SK-N-MC (cell line): ENCODE measurements at regions not wholly inside any gene's neighbourhood (a gene's known extent, or its start where the extent isn't known, plus 50 kb on each side); places are given as distances from the start of the nearest gene placed in this dataset.

Experiments
- EZH2 ChIP-seq: fragments of 200-600 bp; sonication (generic); IDR thresholded peaks from one replicate; pipeline ENCODE4 v1.6.1; 2017; ENCODE audit warnings: antibody characterized with exemption
- POLR2AphosphoS5 ChIP-seq: IDR thresholded peaks from 2 replicates; pipeline ENCODE4 v1.6.1; 2012; ENCODE audit warnings: mild to moderate bottlenecking, low read depth, low read length, borderline replicate concordance

- TF ChIP-seq EZH2 = no peak
- TF ChIP-seq POLR2AphosphoS5 = no peak
These were observed 153.7 kb upstream of the IGF1 start for GRCh38 chr12:102633981-102634605.
